Mammary epithelial cell (primary cell): ENCODE measurements at regions not wholly inside any gene's neighbourhood (a gene's known extent, or its start where the extent isn't known, plus 50 kb on each side); places are given as distances from the start of the nearest gene placed in this dataset.

Experiments
- CTCF ChIP-seq, 2 donors: IDR thresholded peaks in 1 of 2; conservative IDR thresholded peaks in 1 of 2; 2 replicates each; pipeline ENCODE4 v1.5.1; 2011 to 2012; ENCODE audit warnings: inconsistent platforms in 2 of 2, low read length in 2 of 2, mild to moderate bottlenecking in 2 of 2, control low read depth in 1 of 2, low read depth in 1 of 2; ENCODE audit not compliant: insufficient read depth in 1 of 2; ENCODE audit errors: extremely low read depth in 1 of 2
- EZH2 ChIP-seq: IDR thresholded peaks from 2 replicates; pipeline ENCODE4 v1.6.1; 2012; ENCODE audit warnings: low read length, inconsistent platforms, borderline replicate concordance

DNA sequence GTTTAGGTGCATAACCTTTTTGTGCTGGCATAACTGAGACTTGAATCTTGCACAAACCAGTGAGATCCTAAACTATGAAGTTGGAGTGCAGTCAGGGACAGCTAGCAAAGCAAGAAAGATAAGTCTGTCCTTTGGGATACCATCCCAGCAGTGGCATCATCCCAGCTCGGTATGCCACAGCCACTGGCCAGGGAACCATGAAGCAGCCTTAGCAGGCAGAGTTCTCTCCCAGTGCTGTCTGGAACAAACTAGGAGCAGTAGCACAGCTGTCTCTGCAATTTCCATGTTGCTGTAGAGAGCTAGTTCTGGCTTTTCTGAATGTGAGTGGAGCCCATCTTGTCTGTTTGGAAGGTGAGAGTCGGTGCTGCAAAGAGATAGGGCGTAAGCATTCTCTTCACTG is 130.3 kb downstream of the DTWD1 start:
- TF ChIP-seq CTCF (conservative IDR thresholded peaks at IDR 0.05 in 1 of 2, IDR thresholded peaks at IDR 0.05 in 1 of 2; ENCODE audit: extremely low read depth in 1 of 2, insufficient read depth in 1 of 2, low read depth in 1 of 2, low read length in 2 of 2) = no peak
- TF ChIP-seq EZH2 = no peak
